Liver (tissue), 8 donors: ENCODE measurements at regions not wholly inside any gene's neighbourhood (a gene's known extent, or its start where the extent isn't known, plus 50 kb on each side); places are given as distances from the start of the nearest gene placed in this dataset.

ENCODE experiments used
- DNase-seq: peaks from one replicate; pipeline ENCODE4 v3.0.0-alpha.2; 2017; ENCODE audit warnings: low spot score
- H3K27ac ChIP-seq, 2 donors: one replicate each; pipeline ENCODE4 v1.7.0; 2013; ENCODE audit warnings: inconsistent platforms in 2 of 2, low read length in 2 of 2, control low read depth in 1 of 2, low read depth in 1 of 2, mild to moderate bottlenecking in 1 of 2
- H3K27me3 ChIP-seq, 4 donors: one replicate each; pipeline versions ENCODE4 v1.6.1 to v1.7.0; 2013; ENCODE audit warnings: low read length in 3 of 4, inconsistent platforms in 1 of 4, mild to moderate bottlenecking in 1 of 4, moderate library complexity in 1 of 4; ENCODE audit not compliant: control insufficient read depth in 4 of 4, insufficient read depth in 4 of 4
- H3K36me3 ChIP-seq, 4 donors: one replicate each; pipeline versions ENCODE4 v1.6.1 to v1.7.0; 2013; ENCODE audit warnings: low read length in 3 of 4, mild to moderate bottlenecking in 3 of 4, low read depth in 1 of 4, moderate library complexity in 1 of 4; ENCODE audit not compliant: control insufficient read depth in 4 of 4, insufficient read depth in 3 of 4
- H3K4me1 ChIP-seq, 4 donors: one replicate each; pipeline versions ENCODE4 v1.6.1 to v1.7.0; 2013; ENCODE audit warnings: low read length in 3 of 4, mild to moderate bottlenecking in 3 of 4, moderate library complexity in 1 of 4; ENCODE audit not compliant: control insufficient read depth in 4 of 4, insufficient read depth in 4 of 4
- H3K4me3 ChIP-seq, 3 donors: one replicate each; pipeline versions ENCODE4 v1.6.1 to v1.7.0; 2013; ENCODE audit warnings: low read length in 3 of 3, control low read depth in 1 of 3, low read depth in 1 of 3, mild to moderate bottlenecking in 1 of 3
- H3K9ac ChIP-seq, 2 donors: one replicate each; pipeline ENCODE4 v1.7.0; 2013; ENCODE audit warnings: low read length in 2 of 2, mild to moderate bottlenecking in 2 of 2, moderate library complexity in 2 of 2, control low read depth in 1 of 2, low read depth in 1 of 2
- H3K9me3 ChIP-seq, 4 donors: one replicate each; pipeline versions ENCODE4 v1.6.1 to v1.7.0; 2013; ENCODE audit warnings: low read length in 3 of 4; ENCODE audit not compliant: control insufficient read depth in 4 of 4
- ATF3 ChIP-seq: IDR thresholded peaks from 2 replicates; pipeline ENCODE4 v1.6.1; 2016; ENCODE audit warnings: antibody characterized with exemption
- CTCF ChIP-seq: fragments of 150-350 bp; IDR thresholded peaks from 2 replicates; pipeline ENCODE4 v1.5.1; 2017; ENCODE audit warnings: improper control_type of control experiment, low read depth, low read length; ENCODE audit not compliant: missing input control
- EGR1 ChIP-seq, 2 donors: IDR thresholded peaks; 2 replicates each; pipeline ENCODE4 v1.6.1; 2016 to 2018; ENCODE audit warnings: antibody characterized with exemption in 2 of 2, low read depth in 2 of 2
- FOXA1 ChIP-seq: IDR thresholded peaks from 2 replicates; pipeline ENCODE4 v1.6.1; 2016; ENCODE audit warnings: antibody characterized with exemption
- FOXA2 ChIP-seq: IDR thresholded peaks from 2 replicates; pipeline ENCODE4 v1.6.1; 2016; ENCODE audit warnings: antibody characterized with exemption
- GABPA ChIP-seq, 2 donors: IDR thresholded peaks in 1 of 2; conservative IDR thresholded peaks in 1 of 2; 2 replicates each; pipeline ENCODE4 v1.6.1; 2016; ENCODE audit warnings: antibody characterized with exemption in 2 of 2, mild to moderate bottlenecking in 1 of 2, moderate library complexity in 1 of 2
- MAX ChIP-seq: IDR thresholded peaks from 2 replicates; pipeline ENCODE4 v1.6.1; 2016; ENCODE audit warnings: antibody characterized with exemption
- NR2F2 ChIP-seq: IDR thresholded peaks from 2 replicates; pipeline ENCODE4 v1.6.1; 2016; ENCODE audit warnings: antibody characterized with exemption
- RAD21 ChIP-seq, 2 donors: IDR thresholded peaks; 2 replicates each; pipeline ENCODE4 v1.6.1; 2016; ENCODE audit warnings: antibody characterized with exemption in 2 of 2, mild to moderate bottlenecking in 2 of 2
- REST ChIP-seq: IDR thresholded peaks from 2 replicates; pipeline ENCODE4 v1.6.1; 2016; ENCODE audit warnings: antibody characterized with exemption, mild to moderate bottlenecking
- RXRA ChIP-seq, 2 donors: IDR thresholded peaks; 2 replicates each; pipeline ENCODE4 v1.6.1; 2017 to 2018; ENCODE audit warnings: antibody characterized with exemption in 2 of 2, mild to moderate bottlenecking in 1 of 2
- SP1 ChIP-seq: IDR thresholded peaks from 2 replicates; pipeline ENCODE4 v1.6.1; 2018; ENCODE audit warnings: antibody characterized with exemption, mild to moderate bottlenecking
- YY1 ChIP-seq: IDR thresholded peaks from 2 replicates; pipeline ENCODE4 v1.6.1; 2016; ENCODE audit warnings: antibody characterized with exemption, mild to moderate bottlenecking
- ZBTB33 ChIP-seq: IDR thresholded peaks from 2 replicates; pipeline ENCODE4 v1.6.1; 2016; ENCODE audit warnings: antibody characterized with exemption
- WGBS: extraction: QIAGEN DNeasy Blood & Tissue Kit; methylation state at CpG from one replicate; pipeline ENCODE4 v1.1.7; 2013; 5-methylcytosine and 5-hydroxymethylcytosine counted together
- donor health status: healthy.
- donor health status: healthy.
- donor health status: healthy.
- donor health status: healthy.
- donor health status: healthy.

- DNase-seq = no peak
- no peaks in the 10 kb centered on the region for H3K4me1 ChIP-seq
- no peak overlapping the region for H3K9ac ChIP-seq
- H3K4me3 ChIP-seq = no peak overlapping the region
- no peaks in the 10 kb centered on the region for H3K27me3 ChIP-seq
- 51% methylated on average over 2 of the region's 2 CpGs for whole genome bisulfite sequencing
- no peaks in the 10 kb centered on the region for H3K36me3 ChIP-seq
- TF ChIP-seq EGR1 (IDR thresholded peaks at IDR 0.05; ENCODE audit: low read depth in 2 of 2) = no peak
- no peak for TF ChIP-seq CTCF
- no peak for TF ChIP-seq FOXA1
- no peak for TF ChIP-seq SP1
- H3K9me3 ChIP-seq = no peaks in the 10 kb centered on the region
- H3K27ac ChIP-seq = no peak overlapping the region
Measured at GRCh38 chr2:49714454-49714853, 560.1 kb upstream of the FSHR start.

- Histone ChIP-seq H3K27me3 (no peaks in the 10 kb centered on the region), H3K9me3 (no peaks in the 10 kb centered on the region), H3K4me1 (no peaks in the 10 kb centered on the region), H3K27ac (no peak overlapping the region), H3K4me3 (no peak overlapping the region), H3K9ac (no peak overlapping the region), H3K36me3 (no peaks in the 10 kb centered on the region)
- no peak for TF ChIP-seq RXRA (IDR thresholded peaks at IDR 0.05)
- TF ChIP-seq RAD21 (IDR thresholded peaks at IDR 0.05) = no peak
- no peak for TF ChIP-seq REST
- no peak for TF ChIP-seq YY1
- no peak for TF ChIP-seq FOXA2
- WGBS = 55% methylated on average over 3 of the region's 3 CpGs
- no peak for DNase-seq
Measured at GRCh38 chr2:49702740-49703139, 548.4 kb upstream of the FSHR start.

GRCh38 chr2:49693961-49694360 lies 539.6 kb upstream of the FSHR start:
- Histone ChIP-seq H3K4me1 (no peaks in the 10 kb centered on the region), H3K27me3 (no peaks in the 10 kb centered on the region), H3K27ac (no peak overlapping the region), H3K9ac (no peak overlapping the region), H3K36me3 (no peaks in the 10 kb centered on the region), H3K4me3 (no peak overlapping the region), H3K9me3 (no peaks in the 10 kb centered on the region)
- DNase-seq = no peak
- TF ChIP-seq MAX = no peak
- no peak for TF ChIP-seq NR2F2
- no peak for TF ChIP-seq ZBTB33
- TF ChIP-seq YY1 = no peak
- no peak for TF ChIP-seq RAD21 (IDR thresholded peaks at IDR 0.05)
- TF ChIP-seq SP1 = no peak
- no peak for TF ChIP-seq RXRA (IDR thresholded peaks at IDR 0.05)
- no peak for TF ChIP-seq GABPA (IDR thresholded peaks at IDR 0.05 in 1 of 2, conservative IDR thresholded peaks at IDR 0.05 in 1 of 2)
- TF ChIP-seq ATF3 = no peak
- no peak for TF ChIP-seq CTCF
